CD4-positive, alpha-beta T cell (primary cell): ENCODE measurements at regions not wholly inside any gene's neighbourhood (a gene's known extent, or its start where the extent isn't known, plus 50 kb on each side); places are given as distances from the start of the nearest gene placed in this dataset.

Experiments
- ATAC-seq: fragments of 200-7000 bp; cut with Tn5 transposase; one replicate; pipeline ENCODE4 v1.10.0; 2022; ENCODE audit warnings: mild to moderate bottlenecking; ENCODE audit not compliant: poor library complexity
- CTCF ChIA-PET: fragments of 350-600 bp; sonication (Branson Sonifier 250); formaldehyde crosslinking; loops from one replicate; lab custom pipeline; 2021; ENCODE audit warnings: antibody characterized with exemption, inconsistent platforms; lab: Charles Lee
- POLR2A ChIA-PET: fragments of 350-600 bp; sonication (Branson Sonifier 250); formaldehyde crosslinking; loops from one replicate; lab custom pipeline; 2021; ENCODE audit warnings: antibody characterized with exemption, inconsistent platforms; lab: Charles Lee
- DNase-seq, 14 experiments: peaks; one replicate each; pipeline ENCODE4 v3.0.0-alpha.2; 2013 to 2020; ENCODE audit warnings: mixed read lengths in 2 of 14
- H3K27ac ChIP-seq, 2 donors: one replicate each; pipeline versions ENCODE4 v1.5.1 to v1.7.0; 2013; ENCODE audit warnings: low read length in 2 of 2, low read depth in 1 of 2, mild to moderate bottlenecking in 1 of 2
- H3K27me3 ChIP-seq, 2 experiments: 1 replicate in 1 of 2; 2 replicates in 1 of 2; pipeline versions ENCODE4 v1.6.1 to v1.7.0; 2013; ENCODE audit warnings: low read length in 2 of 2, control low read depth in 1 of 2, mild to moderate bottlenecking in 1 of 2, moderate library complexity in 1 of 2; ENCODE audit not compliant: insufficient read depth in 2 of 2, control insufficient read depth in 1 of 2
- H3K36me3 ChIP-seq: one replicate; pipeline ENCODE4 v1.6.1; 2013; ENCODE audit warnings: low read length, control low read depth; ENCODE audit not compliant: insufficient read depth
- H3K4me1 ChIP-seq: one replicate; pipeline ENCODE4 v1.6.1; 2013; ENCODE audit warnings: low read length, control low read depth; ENCODE audit not compliant: insufficient read depth
- H3K4me3 ChIP-seq: one replicate; pipeline ENCODE4 v1.5.1; 2013; ENCODE audit warnings: mild to moderate bottlenecking, low read length, moderate library complexity
- H3K9me3 ChIP-seq, 2 experiments: 1 replicate in 1 of 2; 2 replicates in 1 of 2; pipeline versions ENCODE4 v1.6.1 to v1.7.0; 2013; ENCODE audit warnings: low read length in 2 of 2, mild to moderate bottlenecking in 2 of 2, control low read depth in 1 of 2, moderate library complexity in 1 of 2; ENCODE audit not compliant: control insufficient read depth in 1 of 2, insufficient read depth in 1 of 2
- H3K27ac Mint-ChIP-seq: one replicate; pipeline ENCODE4 v1.8.0; 2020; ENCODE audit warnings: mixed read lengths
- H3K27me3 Mint-ChIP-seq: one replicate; pipeline ENCODE4 v1.8.0; 2021; ENCODE audit warnings: mixed read lengths
- H3K36me3 Mint-ChIP-seq: one replicate; pipeline ENCODE4 v1.8.0; 2021; ENCODE audit warnings: low read depth, mixed read lengths
- H3K4me1 Mint-ChIP-seq: one replicate; pipeline ENCODE4 v1.8.0; 2021; ENCODE audit warnings: low read depth, mixed read lengths
- H3K4me3 Mint-ChIP-seq: one replicate; pipeline ENCODE4 v1.8.0; 2020; ENCODE audit warnings: mild to moderate bottlenecking, mixed read lengths
- H3K9me3 Mint-ChIP-seq: one replicate; pipeline ENCODE4 v1.8.0; 2020; ENCODE audit warnings: mixed read lengths
- CTCF ChIP-seq: fragments of 200-600 bp; IDR thresholded peaks from one replicate; pipeline ENCODE4 v1.8.0; 2022; ENCODE audit warnings: antibody characterized with exemption, mild to moderate bottlenecking
- intact Hi-C, 2 experiments: fragments of 100-400 bp; cut with DNase I in 1 of 2; cut with micrococcal nuclease in 1 of 2; formaldehyde crosslinking; loops; one replicate each; pipeline versions ENCODE4 v1.15.1 to v1.9.0; 2023 to 2025; cut with DNase I, micrococcal nuclease

- ChIA-PET POLR2A (interaction anchor here (1.2 kb wide), 1 partner anchor 73 kb away, joined by 3 read pairs; no protein-coding TSS in a partner anchor), CTCF (no interaction called here)
- H3K9me3 ChIP-seq: no peaks in the 10 kb centered on the region
- Mint-ChIP-seq H3K36me3 (no peaks in the 10 kb centered on the region), H3K4me3 (no peak overlapping the region), H3K27me3 (no peaks in the 10 kb centered on the region), H3K9me3 (no peaks in the 10 kb centered on the region), H3K4me1 (peaks cover 16% of the 10 kb centered on the region), H3K27ac (no peak overlapping the region)
- intact Hi-C loops: no loop called here
- TF ChIP-seq CTCF: no peak
- peaks cover 10% of the 10 kb centered on the region for H3K4me1 ChIP-seq
- no peaks in the 10 kb centered on the region for H3K27me3 ChIP-seq
- DNase-seq (no peak), ATAC-seq (no peak)
- H3K4me3 ChIP-seq: no peak overlapping the region
- H3K36me3 ChIP-seq: no peaks in the 10 kb centered on the region
- no peak overlapping the region for H3K27ac ChIP-seq
Observed at GRCh38 chr2:181376999-181377398, 80.2 kb upstream of the ITGA4 start.

GRCh38 chr2:181378491-181378890 is 78.7 kb upstream of the ITGA4 start:
- CTCF ChIA-PET: no interaction called here
- H3K9me3 Mint-ChIP-seq: no peaks in the 10 kb centered on the region
- ATAC-seq: no peak

GRCh38 chr2:181380581-181380980 is 76.6 kb upstream of the ITGA4 start:
- H3K4me1 Mint-ChIP-seq: no peaks in the 10 kb centered on the region
- no peak for TF ChIP-seq CTCF
- H3K36me3 Mint-ChIP-seq: peaks cover 16% of the 10 kb centered on the region
- no peak for ATAC-seq
- intact Hi-C loops: no loop called here
- no peaks in the 10 kb centered on the region for H3K9me3 Mint-ChIP-seq
- Histone ChIP-seq H3K4me1 (no peaks in the 10 kb centered on the region), H3K9me3 (no peaks in the 10 kb centered on the region), H3K27ac (no peak overlapping the region), H3K27me3 (no peaks in the 10 kb centered on the region), H3K36me3 (no peaks in the 10 kb centered on the region), H3K4me3 (no peak overlapping the region)
- ChIA-PET CTCF (no interaction called here), POLR2A (interaction anchor here (0.6 to 1.0 kb wide), 3 partner anchors 13 to 22 kb away, joined by 3 read pairs; no protein-coding TSS in a partner anchor)
- DNase-seq: no peak
- no peaks in the 10 kb centered on the region for H3K27me3 Mint-ChIP-seq
- H3K4me3 Mint-ChIP-seq: no peak overlapping the region
- H3K27ac Mint-ChIP-seq: no peak overlapping the region

More at GRCh38 chr2:181378491-181378890, 78.7 kb upstream of the ITGA4 start:
- Histone ChIP-seq H3K36me3 (no peaks in the 10 kb centered on the region), H3K9me3 (no peaks in the 10 kb centered on the region), H3K27me3 (no peaks in the 10 kb centered on the region), H3K27ac (no peak overlapping the region), H3K4me1 (no peaks in the 10 kb centered on the region), H3K4me3 (no peak overlapping the region)
- intact Hi-C loops: no loop called here
- H3K27ac Mint-ChIP-seq: no peak overlapping the region
- no peak for DNase-seq
- POLR2A ChIA-PET: interaction anchor here (1.2 kb wide), 1 partner anchor 74 kb away, joined by 3 read pairs; no protein-coding TSS in a partner anchor
- H3K4me1 Mint-ChIP-seq: peaks cover under 1% of the 10 kb centered on the region
- no peak overlapping the region for H3K4me3 Mint-ChIP-seq
- no peak for TF ChIP-seq CTCF
- H3K36me3 Mint-ChIP-seq: peaks cover 5% of the 10 kb centered on the region
- H3K27me3 Mint-ChIP-seq: no peaks in the 10 kb centered on the region
